ENCODE measurements at regions not wholly inside any gene's neighbourhood (a gene's known extent, or its start where the extent isn't known, plus 50 kb on each side); places are given as distances from the start of the nearest gene placed in this dataset.

DNA sequence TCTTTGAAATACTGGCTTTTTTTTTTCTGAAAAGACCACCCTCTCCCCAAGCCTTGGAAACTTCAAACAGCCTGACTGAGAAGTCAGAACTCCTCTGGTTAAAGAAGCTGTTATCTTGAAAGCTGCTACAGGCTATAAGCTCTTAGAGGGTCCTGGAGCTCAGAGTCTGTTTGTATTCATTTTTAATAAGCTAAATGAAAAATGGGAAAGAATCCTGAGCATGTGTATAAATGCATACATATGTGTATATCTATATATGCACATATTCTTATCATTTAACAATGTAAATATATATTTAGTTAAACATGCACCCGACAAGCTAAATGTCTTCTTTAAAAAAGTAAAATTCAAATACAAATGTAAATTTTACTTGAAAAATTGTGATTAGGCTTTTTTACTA lies 494.9 kb upstream of the POU3F2 start:
- no peak for TF ChIP-seq POLR2AphosphoS5 (IDR thresholded peaks at IDR 0.05)
- no peak for TF ChIP-seq CTCF (IDR thresholded peaks at IDR 0.05)
- TF ChIP-seq POLR2A (IDR thresholded peaks at IDR 0.05): no peak
- no peak for TF ChIP-seq EP300 (IDR thresholded peaks at IDR 0.05)

Measured in sigmoid colon (tissue), 4 donors.